NCI-H748 (cell line): ENCODE measurements at regions not wholly inside any gene's neighbourhood (a gene's known extent, or its start where the extent isn't known, plus 50 kb on each side); places are given as distances from the start of the nearest gene placed in this dataset.
"Not testable (repeated sequence)": the region's sequence is repeated elsewhere in the genome, so short reads cannot be mapped to it uniquely, and the experiment has no call there.

ENCODE experiments used
- DNase-seq: peaks from one replicate; lab custom pipeline; 2025; ENCODE audit not compliant: unreplicated experiment; lab: John Stamatoyannopoulos, UW

GRCh38 chr2:128606837-128607236 lies 288.2 kb upstream of the HS6ST1 start:
- no peak for DNase-seq

GRCh38 chr2:128607440-128607839 lies 288.8 kb upstream of the HS6ST1 start:
- DNase-seq: no peak

- no peak for DNase-seq
Observed at GRCh38 chr2:128607911-128608506, 289.3 kb upstream of the HS6ST1 start.

DNA sequence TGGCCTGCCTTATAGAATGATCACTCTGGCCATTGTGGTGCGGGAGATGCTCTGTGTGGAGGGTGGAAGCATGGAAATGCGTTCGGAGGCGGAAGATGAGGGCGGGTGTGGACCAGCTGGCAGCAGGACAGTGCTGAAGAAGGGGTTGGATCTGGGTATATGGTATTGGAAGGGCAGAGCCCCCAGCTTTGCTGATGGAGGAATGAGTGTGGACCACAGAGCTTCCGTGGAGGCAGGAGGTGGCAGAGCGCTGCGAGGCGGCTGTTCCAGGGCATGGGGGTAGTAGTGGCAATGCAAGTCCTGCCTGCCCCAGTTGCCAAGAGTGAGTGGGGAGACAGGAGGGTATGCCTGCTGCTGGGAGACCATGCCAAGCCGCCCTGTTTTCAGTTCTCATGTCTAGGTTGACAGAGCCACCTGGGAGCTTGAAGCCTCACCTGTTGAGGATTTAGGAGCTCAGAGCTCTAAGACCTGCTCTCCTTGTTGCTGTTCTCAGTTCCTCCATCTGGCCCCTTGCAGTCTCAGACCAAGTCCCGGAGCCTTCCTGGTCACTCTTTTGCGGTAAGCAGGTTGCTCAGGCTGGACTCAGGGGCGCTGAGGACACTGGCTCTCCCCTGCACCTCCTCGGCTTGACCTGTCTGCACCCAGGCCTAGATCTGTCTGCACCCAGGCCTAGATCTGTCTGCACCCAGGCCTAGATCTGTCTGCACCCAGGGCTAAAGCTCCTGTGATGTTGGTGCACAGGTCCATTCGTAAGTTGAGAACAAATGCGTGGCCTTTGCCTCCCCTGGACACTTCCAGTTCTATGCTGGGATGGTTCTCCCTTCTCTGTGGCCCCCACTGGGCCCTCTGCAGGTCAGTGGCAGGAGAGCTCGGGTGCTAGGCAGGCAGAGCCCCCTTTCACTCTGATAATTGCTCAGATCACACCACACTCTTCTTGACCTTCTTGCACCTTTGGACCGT lies 290.5 kb upstream of the HS6ST1 start:
- DNase-seq: no peak

DNA sequence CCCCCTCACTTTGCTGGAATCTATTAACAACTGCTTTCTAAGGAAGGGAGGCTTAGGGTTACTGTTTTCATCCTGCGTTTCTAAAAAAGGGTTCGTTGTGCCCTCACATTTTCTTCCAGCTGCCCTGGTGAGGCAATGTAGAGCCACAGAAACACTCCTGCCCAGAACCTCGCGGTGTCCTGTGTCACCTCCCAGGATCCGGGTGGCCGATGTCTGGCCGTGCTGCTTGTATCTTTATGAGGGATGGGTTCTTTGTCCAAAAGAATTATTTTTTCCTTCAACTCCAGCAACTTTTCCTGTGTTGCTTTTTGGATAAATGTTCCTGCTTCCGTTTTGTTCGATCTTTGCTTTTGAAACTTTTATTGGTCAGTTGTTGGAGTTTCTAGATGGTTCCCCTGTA lies 291.8 kb upstream of the HS6ST1 start:
- no peak for DNase-seq

- DNase-seq: no peak
Observed at GRCh38 chr2:128611421-128612320, 293.0 kb upstream of the HS6ST1 start.

DNA sequence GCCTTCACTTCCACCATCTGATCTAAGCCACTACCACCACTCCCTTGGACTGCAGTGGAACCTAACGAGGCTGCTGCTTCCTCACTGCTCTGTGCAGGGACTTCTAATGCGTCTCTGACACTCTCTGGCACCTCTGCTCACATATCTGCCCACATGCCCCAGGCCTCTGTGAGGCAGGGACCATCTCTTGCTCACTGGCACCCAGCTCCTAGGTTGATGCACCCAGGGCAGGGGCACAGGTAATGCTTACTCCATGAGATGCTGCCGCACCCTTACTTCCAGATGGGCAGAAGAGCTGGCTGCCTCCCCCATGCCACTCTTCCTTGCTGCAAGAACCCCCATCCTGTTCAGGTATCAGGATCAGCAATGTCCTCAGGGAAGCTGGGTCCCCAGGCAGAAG lies 294.0 kb upstream of the HS6ST1 start:
- no peak for DNase-seq

- DNase-seq: no peak
Observed at GRCh38 chr2:128613351-128613750, 294.7 kb upstream of the HS6ST1 start.

GRCh38 chr2:128613876-128614275 lies 295.2 kb upstream of the HS6ST1 start:
- DNase-seq: no peak

GRCh38 chr2:128614907-128615306 lies 296.2 kb upstream of the HS6ST1 start:
- not testable (repeated sequence) for DNase-seq

DNA sequence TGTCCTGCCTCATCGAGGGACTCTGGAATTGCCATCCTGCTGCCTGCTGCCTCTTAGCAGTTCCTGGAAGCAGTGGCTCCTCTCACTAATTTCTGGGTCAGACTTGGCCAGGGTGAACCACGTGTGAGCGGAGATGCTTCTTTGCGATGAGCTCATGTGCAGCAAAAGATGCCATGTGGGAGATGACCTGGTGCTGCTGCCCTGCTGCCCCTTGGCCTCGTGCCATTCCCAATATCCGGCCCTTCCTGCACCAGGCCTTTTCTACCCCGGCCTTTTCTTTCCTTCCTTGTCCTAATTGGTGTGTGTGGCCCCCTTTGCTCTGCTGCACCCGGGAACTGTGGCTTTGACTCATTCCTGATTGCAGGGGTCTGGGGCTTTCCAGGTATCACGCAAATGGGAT lies 296.9 kb upstream of the HS6ST1 start:
- DNase-seq: no peak

GRCh38 chr2:128617029-128617590 lies 298.4 kb upstream of the HS6ST1 start:
- no peak for DNase-seq

GRCh38 chr2:128617661-128618060 lies 299.0 kb upstream of the HS6ST1 start:
- no peak for DNase-seq

DNA sequence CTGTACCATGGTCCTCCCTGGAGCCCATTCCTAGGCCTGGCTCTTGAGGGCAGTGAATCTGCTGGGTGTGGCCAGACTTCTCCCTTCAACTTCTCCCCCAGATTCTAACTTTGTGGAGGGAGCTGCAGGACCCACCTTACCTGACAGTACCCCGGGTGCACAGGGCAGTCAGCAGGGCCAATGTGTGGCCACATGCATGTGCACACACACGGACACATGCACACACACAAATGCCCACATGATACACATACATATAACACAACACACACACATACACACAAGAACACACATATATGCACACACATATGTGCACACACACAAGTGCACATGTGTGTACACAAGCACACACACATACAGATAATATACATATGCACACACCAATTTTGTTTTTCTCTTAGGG lies 300.0 kb upstream of the HS6ST1 start:
- no peak for DNase-seq

- no peak for DNase-seq
Observed at GRCh38 chr2:128619471-128620325, 301.0 kb upstream of the HS6ST1 start.

DNA sequence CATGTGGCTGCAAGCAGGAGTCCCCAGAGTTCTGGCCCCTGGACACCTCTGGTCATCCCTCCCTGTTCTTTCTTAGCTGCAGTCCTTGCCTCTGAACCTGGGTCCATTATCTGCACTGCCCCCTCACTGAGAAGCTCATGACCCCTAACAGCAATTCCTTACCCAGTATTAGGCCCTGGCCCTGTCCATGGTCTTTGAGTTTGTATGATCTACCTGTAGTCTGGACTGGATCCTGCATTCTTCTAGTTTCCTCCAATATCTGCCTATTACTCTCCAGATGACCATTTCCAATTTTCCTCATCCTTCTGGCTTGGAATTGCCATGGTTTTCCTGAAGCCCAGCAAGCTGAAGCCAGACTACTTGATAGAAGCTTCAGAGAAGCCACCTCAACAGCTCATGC lies 302.4 kb upstream of the HS6ST1 start:
- no peak for DNase-seq

GRCh38 chr2:128622371-128622770 lies 303.7 kb upstream of the HS6ST1 start:
- DNase-seq: no peak

- DNase-seq: no peak
Observed at GRCh38 chr2:128622955-128623620, 304.4 kb upstream of the HS6ST1 start.
